ENCODE measurements at regions not wholly inside any gene's neighbourhood (a gene's known extent, or its start where the extent isn't known, plus 50 kb on each side); places are given as distances from the start of the nearest gene placed in this dataset.
"Not testable (repeated sequence)": the region's sequence is repeated elsewhere in the genome, so short reads cannot be mapped to it uniquely, and the experiment has no call there.

DNA sequence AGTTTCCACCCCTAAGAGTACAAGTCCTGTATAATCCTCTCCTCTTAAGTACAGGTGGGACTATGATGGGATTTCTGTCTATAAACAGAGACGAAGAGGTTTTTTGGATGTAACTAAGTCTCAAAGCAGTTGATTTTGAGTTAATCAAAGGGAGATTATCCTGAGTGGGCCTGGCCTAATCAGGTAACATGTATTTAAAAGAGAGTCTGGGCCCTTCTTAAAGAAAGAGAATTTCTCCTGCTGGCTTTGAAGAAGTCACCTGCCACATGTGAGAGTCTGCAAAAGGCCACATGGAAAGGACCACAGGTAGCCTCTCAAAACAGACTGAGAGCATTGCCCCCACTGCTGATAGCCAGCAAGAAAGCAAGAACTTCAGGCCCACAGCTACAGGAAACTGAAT, 142.3 kb downstream of the IRX5 start:
- Histone ChIP-seq H3K36me3 (ENCODE audit: control insufficient read depth in 2 of 2, extremely low read depth in 1 of 2, insufficient read depth in 2 of 2, low read length in 2 of 2) (no peaks in the 10 kb centered on the region), H2AFZ (ENCODE audit: control insufficient read depth, low read length) (no peak overlapping the region), H3K9me1 (ENCODE audit: control insufficient read depth, extremely low read depth, insufficient read depth, low read length) (no peaks in the 10 kb centered on the region), H4K20me1 (ENCODE audit: control insufficient read depth, extremely low read depth, insufficient read depth, low read length) (no peaks in the 10 kb centered on the region), H3K27ac (ENCODE audit: control insufficient read depth, insufficient read depth, low read length) (no peak overlapping the region), H3K9ac (ENCODE audit: control insufficient read depth, extremely low read depth, insufficient read depth, low read length) (no peak overlapping the region), H3K27me3 (ENCODE audit: control insufficient read depth, extremely low read depth, insufficient read depth, low read length) (no peaks in the 10 kb centered on the region), H3K4me1 (ENCODE audit: control insufficient read depth, extremely low read depth, insufficient read depth, low read length) (no peaks in the 10 kb centered on the region), H3K4me2 (ENCODE audit: control insufficient read depth, extremely low read depth, insufficient read depth, low read depth, low read length) (no peak overlapping the region), H3K4me3 (ENCODE audit: control insufficient read depth in 2 of 3, extremely low read depth in 1 of 3, insufficient read depth in 2 of 3, low read depth in 1 of 3, low read length in 3 of 3) (no peak overlapping the region), H3K9me3 (ENCODE audit: control insufficient read depth, low read depth, low read length) (no peaks in the 10 kb centered on the region), H3K79me2 (ENCODE audit: control insufficient read depth, insufficient read depth, low read length) (no peaks in the 10 kb centered on the region)
- TF ChIP-seq EZH2 (IDR thresholded peaks at IDR 0.05; ENCODE audit: low read length) (no peak), CTCF (optimal IDR thresholded peaks at IDR 0.05 in 1 of 3, IDR thresholded peaks at IDR 0.05 in 1 of 3, conservative IDR thresholded peaks at IDR 0.05 in 1 of 3; ENCODE audit: extremely low read depth in 1 of 3, insufficient read depth in 2 of 3, low read length in 3 of 3) (no peak)
- FAIRE-seq (no peak), DNase-seq (ENCODE audit: low read depth, low spot score) (no peak)
- dilution Hi-C loops (cut with MboI; ENCODE audit: extremely low pct_ligation_motif_present, low sequenced_read_pairs): no loop called here

- FAIRE-seq (no peak), DNase-seq (ENCODE audit: low read depth, low spot score) (no peak)
- Histone ChIP-seq H3K9me1 (ENCODE audit: control insufficient read depth, extremely low read depth, insufficient read depth, low read length) (no peaks in the 10 kb centered on the region), H3K36me3 (ENCODE audit: control insufficient read depth in 2 of 2, extremely low read depth in 1 of 2, insufficient read depth in 2 of 2, low read length in 2 of 2) (no peaks in the 10 kb centered on the region), H3K4me2 (ENCODE audit: control insufficient read depth, extremely low read depth, insufficient read depth, low read depth, low read length) (no peak overlapping the region), H4K20me1 (ENCODE audit: control insufficient read depth, extremely low read depth, insufficient read depth, low read length) (no peaks in the 10 kb centered on the region), H3K9me3 (ENCODE audit: control insufficient read depth, low read depth, low read length) (no peaks in the 10 kb centered on the region), H3K27me3 (ENCODE audit: control insufficient read depth, extremely low read depth, insufficient read depth, low read length) (no peaks in the 10 kb centered on the region), H3K4me3 (ENCODE audit: control insufficient read depth in 2 of 3, extremely low read depth in 1 of 3, insufficient read depth in 2 of 3, low read depth in 1 of 3, low read length in 3 of 3) (no peak overlapping the region), H3K4me1 (ENCODE audit: control insufficient read depth, extremely low read depth, insufficient read depth, low read length) (no peaks in the 10 kb centered on the region), H2AFZ (ENCODE audit: control insufficient read depth, low read length) (no peak overlapping the region), H3K79me2 (ENCODE audit: control insufficient read depth, insufficient read depth, low read length) (no peaks in the 10 kb centered on the region), H3K9ac (ENCODE audit: control insufficient read depth, extremely low read depth, insufficient read depth, low read length) (no peak overlapping the region), H3K27ac (ENCODE audit: control insufficient read depth, insufficient read depth, low read length) (no peak overlapping the region)
- dilution Hi-C loops (cut with MboI; ENCODE audit: extremely low pct_ligation_motif_present, low sequenced_read_pairs): no loop called here
- no peak for TF ChIP-seq EZH2 (IDR thresholded peaks at IDR 0.05; ENCODE audit: low read length)
- no peak for TF ChIP-seq CTCF (optimal IDR thresholded peaks at IDR 0.05 in 1 of 3, IDR thresholded peaks at IDR 0.05 in 1 of 3, conservative IDR thresholded peaks at IDR 0.05 in 1 of 3; ENCODE audit: extremely low read depth in 1 of 3, insufficient read depth in 2 of 3, low read length in 3 of 3)
Measured at GRCh38 chr16:55073830-55074229, 143.2 kb downstream of the IRX5 start.

DNA sequence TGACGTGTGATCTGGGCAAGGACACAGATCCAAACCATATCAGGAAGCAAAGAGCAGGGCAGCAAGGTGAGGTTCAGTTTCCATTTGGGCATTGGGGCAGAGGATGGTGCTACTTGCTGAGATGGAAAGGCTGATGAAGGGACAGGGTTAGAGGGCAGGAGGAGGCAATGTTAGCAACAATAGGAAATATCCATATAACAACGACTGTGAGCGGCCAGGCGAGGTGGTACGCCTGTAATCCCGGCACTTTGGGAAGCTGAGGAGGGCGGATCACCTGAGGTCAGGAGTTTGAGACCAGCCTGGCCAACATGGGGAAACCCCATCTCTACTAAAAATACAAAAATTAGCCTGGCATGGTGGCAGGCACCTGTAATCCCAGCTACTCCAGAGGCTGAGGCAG, 144.5 kb downstream of the IRX5 start:
- FAIRE-seq; H3K27ac ChIP-seq (ENCODE audit: control insufficient read depth, insufficient read depth, low read length); H3K79me2 ChIP-seq (ENCODE audit: control insufficient read depth, insufficient read depth, low read length): not testable (repeated sequence)

More for the DNA sequence above, 144.5 kb downstream of the IRX5 start:
- H3K4me1 ChIP-seq (ENCODE audit: control insufficient read depth, extremely low read depth, insufficient read depth, low read length); H3K9ac ChIP-seq (ENCODE audit: control insufficient read depth, extremely low read depth, insufficient read depth, low read length); H3K4me3 ChIP-seq (ENCODE audit: control insufficient read depth in 2 of 3, extremely low read depth in 1 of 3, insufficient read depth in 2 of 3, low read depth in 1 of 3, low read length in 3 of 3); H2AFZ ChIP-seq (ENCODE audit: control insufficient read depth, low read length); H3K4me2 ChIP-seq (ENCODE audit: control insufficient read depth, extremely low read depth, insufficient read depth, low read depth, low read length); H3K9me3 ChIP-seq (ENCODE audit: control insufficient read depth, low read depth, low read length); H3K9me1 ChIP-seq (ENCODE audit: control insufficient read depth, extremely low read depth, insufficient read depth, low read length); H4K20me1 ChIP-seq (ENCODE audit: control insufficient read depth, extremely low read depth, insufficient read depth, low read length); DNase-seq (ENCODE audit: low read depth, low spot score); H3K27me3 ChIP-seq (ENCODE audit: control insufficient read depth, extremely low read depth, insufficient read depth, low read length); H3K36me3 ChIP-seq (ENCODE audit: control insufficient read depth in 2 of 2, extremely low read depth in 1 of 2, insufficient read depth in 2 of 2, low read length in 2 of 2); dilution Hi-C loops (cut with MboI; ENCODE audit: extremely low pct_ligation_motif_present, low sequenced_read_pairs): not testable (repeated sequence)
